ENCODE measurements at regions not wholly inside any gene's neighbourhood (a gene's known extent, or its start where the extent isn't known, plus 50 kb on each side); places are given as distances from the start of the nearest gene placed in this dataset.

DNA sequence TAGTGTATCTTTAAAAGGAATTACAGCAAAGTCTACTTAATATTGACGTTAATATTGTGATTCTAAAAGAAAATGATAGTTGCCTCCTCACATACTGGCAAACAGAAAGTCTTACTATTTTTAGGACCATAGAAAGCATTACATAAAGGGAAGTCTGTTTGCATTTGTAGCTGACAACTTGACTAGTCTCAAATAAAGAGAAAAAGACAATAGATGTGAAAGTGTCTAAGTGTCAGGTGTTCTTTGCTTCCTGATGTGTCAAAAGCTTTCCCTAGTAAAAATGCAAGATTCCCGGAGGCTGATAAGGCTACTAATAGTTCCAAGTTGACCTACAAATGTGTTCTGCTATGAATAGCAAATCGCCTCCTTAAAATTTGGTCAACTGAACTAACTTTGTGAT is 259.7 kb downstream of the CDH10 start:
- Histone ChIP-seq H3K4me3 (ENCODE audit: low read depth, low read length) (no peak overlapping the region), H3K4me1 (ENCODE audit: control insufficient read depth, insufficient read depth, low read length) (peaks cover 5% of the 10 kb centered on the region), H3K36me3 (ENCODE audit: control insufficient read depth, insufficient read depth, low read length) (no peaks in the 10 kb centered on the region)

DNA sequence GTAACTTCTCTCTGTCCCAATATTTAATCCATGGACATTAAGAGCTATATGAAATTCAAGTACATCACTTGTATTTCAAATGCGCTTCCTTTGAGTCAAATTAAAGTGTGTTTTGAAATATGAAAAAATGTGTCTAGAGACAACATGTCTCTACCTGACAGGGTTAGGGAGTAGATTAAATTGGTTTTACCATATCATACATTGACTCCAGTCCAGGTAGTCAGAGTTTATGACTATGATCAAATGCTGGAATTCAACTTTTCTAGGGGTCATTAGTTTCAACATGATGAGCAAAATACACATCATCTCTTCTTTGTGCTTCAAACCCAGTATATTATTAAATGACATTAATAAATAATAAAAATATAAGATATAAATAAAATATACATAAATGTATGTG is 259.2 kb downstream of the CDH10 start:
- no peaks in the 10 kb centered on the region for H3K27me3 ChIP-seq (ENCODE audit: control insufficient read depth, insufficient read depth, low read length)
- H3K9ac ChIP-seq (ENCODE audit: low read depth, low read length), result no peak overlapping the region
- H3K4me3 ChIP-seq (ENCODE audit: low read depth, low read length), result no peak overlapping the region
- peaks cover 5% of the 10 kb centered on the region for H3K4me1 ChIP-seq (ENCODE audit: control insufficient read depth, insufficient read depth, low read length)
- H3K9me3 ChIP-seq (ENCODE audit: control insufficient read depth, insufficient read depth, low read length), result no peaks in the 10 kb centered on the region
- no peaks in the 10 kb centered on the region for H3K36me3 ChIP-seq (ENCODE audit: control insufficient read depth, insufficient read depth, low read length)

More for the DNA sequence above, 259.7 kb downstream of the CDH10 start:
- Histone ChIP-seq H3K9ac (ENCODE audit: low read depth, low read length) (no peak overlapping the region), H3K9me3 (ENCODE audit: control insufficient read depth, insufficient read depth, low read length) (no peaks in the 10 kb centered on the region), H3K27me3 (ENCODE audit: control insufficient read depth, insufficient read depth, low read length) (no peaks in the 10 kb centered on the region)

DNA sequence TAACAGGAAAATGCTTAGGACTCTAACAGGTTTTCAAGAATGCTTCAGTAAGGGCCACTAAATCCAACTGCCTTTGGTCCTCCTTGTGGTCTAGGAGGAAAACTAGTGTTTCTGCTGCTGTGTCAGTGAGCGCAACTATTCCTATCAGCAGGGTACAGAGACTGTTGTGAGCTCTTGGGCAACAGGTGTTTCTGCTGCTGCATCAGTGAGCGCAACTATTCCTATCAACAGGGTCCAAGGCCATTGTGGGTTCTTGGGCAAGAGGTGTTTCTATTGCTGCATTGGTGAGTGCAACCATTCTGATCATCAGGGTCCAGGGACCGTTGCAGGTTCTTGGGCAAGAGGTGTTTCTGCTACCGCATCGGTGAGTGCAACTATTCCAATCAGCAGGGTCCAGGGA is 256.3 kb downstream of the CDH10 start:
- no peak overlapping the region for H3K9ac ChIP-seq (ENCODE audit: low read depth, low read length)
- no peaks in the 10 kb centered on the region for H3K4me1 ChIP-seq (ENCODE audit: control insufficient read depth, insufficient read depth, low read length)
- H3K36me3 ChIP-seq (ENCODE audit: control insufficient read depth, insufficient read depth, low read length), result no peaks in the 10 kb centered on the region
- no peaks in the 10 kb centered on the region for H3K27me3 ChIP-seq (ENCODE audit: control insufficient read depth, insufficient read depth, low read length)
- no peak overlapping the region for H3K4me3 ChIP-seq (ENCODE audit: low read depth, low read length)
- no peaks in the 10 kb centered on the region for H3K9me3 ChIP-seq (ENCODE audit: control insufficient read depth, insufficient read depth, low read length)

DNA sequence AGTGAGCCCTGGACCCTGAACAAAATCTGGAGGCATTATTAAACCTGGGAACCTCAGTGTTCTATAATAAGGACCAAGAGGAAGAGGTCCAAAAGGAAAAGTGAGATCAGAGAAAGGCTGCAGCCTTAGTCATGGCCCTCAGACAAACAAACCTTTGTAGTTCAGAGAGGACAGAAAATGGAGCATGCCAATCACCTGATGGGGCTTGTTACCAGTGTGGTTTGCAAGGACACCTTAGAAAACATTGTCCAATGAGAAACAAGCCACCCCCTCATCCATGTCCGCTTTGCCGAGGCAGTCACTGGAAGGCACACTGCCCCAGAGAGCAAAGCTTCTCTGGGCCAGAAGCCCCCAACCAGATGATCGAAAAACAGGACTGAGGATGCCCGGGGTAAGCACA is 254.8 kb downstream of the CDH10 start:
- Histone ChIP-seq H3K4me3 (ENCODE audit: low read depth, low read length) (no peak overlapping the region), H3K4me1 (ENCODE audit: control insufficient read depth, insufficient read depth, low read length) (no peaks in the 10 kb centered on the region), H3K36me3 (ENCODE audit: control insufficient read depth, insufficient read depth, low read length) (no peaks in the 10 kb centered on the region), H3K9me3 (ENCODE audit: control insufficient read depth, insufficient read depth, low read length) (no peaks in the 10 kb centered on the region), H3K9ac (ENCODE audit: low read depth, low read length) (no peak overlapping the region), H3K27me3 (ENCODE audit: control insufficient read depth, insufficient read depth, low read length) (no peaks in the 10 kb centered on the region)

DNA sequence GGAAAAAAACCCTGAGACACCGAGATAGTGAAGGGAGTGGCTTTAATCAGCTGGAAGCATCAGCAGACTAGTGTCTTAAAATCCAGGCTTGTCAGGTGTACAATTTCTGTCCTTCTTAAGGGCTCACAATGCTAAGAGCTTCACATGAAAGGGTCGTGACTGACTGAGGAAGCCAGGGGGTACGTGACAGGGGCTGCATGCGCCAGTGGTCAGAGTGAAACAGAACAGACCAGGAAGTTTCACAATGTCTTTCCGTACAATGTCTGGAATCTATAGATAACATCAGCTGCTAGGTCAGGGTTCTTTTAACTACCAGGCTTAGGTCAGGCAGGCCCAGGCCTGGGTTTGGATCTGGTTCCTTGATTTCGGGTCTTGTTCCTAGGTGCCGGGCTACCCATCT is 253.0 kb downstream of the CDH10 start:
- Histone ChIP-seq H3K4me1 (ENCODE audit: control insufficient read depth, insufficient read depth, low read length) (no peaks in the 10 kb centered on the region), H3K9me3 (ENCODE audit: control insufficient read depth, insufficient read depth, low read length) (no peaks in the 10 kb centered on the region), H3K27me3 (ENCODE audit: control insufficient read depth, insufficient read depth, low read length) (no peaks in the 10 kb centered on the region), H3K9ac (ENCODE audit: low read depth, low read length) (no peak overlapping the region), H3K4me3 (ENCODE audit: low read depth, low read length) (no peak overlapping the region), H3K36me3 (ENCODE audit: control insufficient read depth, insufficient read depth, low read length) (no peaks in the 10 kb centered on the region)

DNA sequence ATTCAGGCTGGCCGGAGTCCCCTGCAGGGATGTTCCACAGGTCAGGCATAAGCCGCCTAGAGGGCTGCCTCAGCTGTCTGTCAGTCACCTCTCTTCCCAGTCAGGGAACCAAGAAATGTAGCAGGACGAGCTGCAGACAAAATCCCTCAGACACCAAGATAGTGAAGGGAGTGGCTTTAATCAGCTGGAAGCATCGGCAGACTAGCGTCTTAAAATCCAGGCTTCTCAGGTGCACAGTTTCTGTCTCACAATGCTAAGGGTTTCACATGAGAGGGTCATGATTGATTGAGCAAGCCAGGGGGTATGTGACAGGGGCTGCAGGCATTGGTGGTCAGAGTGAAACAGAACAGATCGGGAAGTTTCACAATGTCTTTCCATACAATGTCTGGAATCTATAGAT is 247.2 kb downstream of the CDH10 start:
- no peaks in the 10 kb centered on the region for H3K27me3 ChIP-seq (ENCODE audit: control insufficient read depth, insufficient read depth, low read length)
- no peaks in the 10 kb centered on the region for H3K9me3 ChIP-seq (ENCODE audit: control insufficient read depth, insufficient read depth, low read length)
- H3K36me3 ChIP-seq (ENCODE audit: control insufficient read depth, insufficient read depth, low read length), result no peaks in the 10 kb centered on the region
- no peak overlapping the region for H3K9ac ChIP-seq (ENCODE audit: low read depth, low read length)
- H3K4me3 ChIP-seq (ENCODE audit: low read depth, low read length), result no peak overlapping the region
- H3K4me1 ChIP-seq (ENCODE audit: control insufficient read depth, insufficient read depth, low read length), result no peaks in the 10 kb centered on the region

DNA sequence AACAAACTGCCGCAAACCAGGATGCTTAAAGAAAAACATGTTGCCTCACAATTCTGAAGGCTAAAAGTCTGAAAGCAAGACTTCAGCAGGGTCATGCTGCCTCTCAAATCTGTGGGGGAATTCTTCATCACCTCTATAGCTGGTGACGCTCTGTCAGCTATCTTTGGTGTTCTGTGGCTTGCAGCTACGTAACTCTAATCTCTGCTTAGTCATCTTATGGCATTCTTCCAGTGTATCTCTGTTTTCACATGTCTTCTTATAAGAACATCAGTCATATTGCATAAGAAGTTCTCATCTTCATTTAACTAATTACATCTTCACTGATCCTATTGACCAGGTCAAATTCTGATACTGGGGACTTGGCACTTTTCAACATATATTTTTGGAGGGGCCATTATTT is 243.0 kb downstream of the CDH10 start:
- Histone ChIP-seq H3K4me1 (ENCODE audit: control insufficient read depth, insufficient read depth, low read length) (no peaks in the 10 kb centered on the region), H3K27me3 (ENCODE audit: control insufficient read depth, insufficient read depth, low read length) (no peaks in the 10 kb centered on the region), H3K4me3 (ENCODE audit: low read depth, low read length) (no peak overlapping the region), H3K9me3 (ENCODE audit: control insufficient read depth, insufficient read depth, low read length) (no peaks in the 10 kb centered on the region), H3K36me3 (ENCODE audit: control insufficient read depth, insufficient read depth, low read length) (no peaks in the 10 kb centered on the region), H3K9ac (ENCODE audit: low read depth, low read length) (no peak overlapping the region)

DNA sequence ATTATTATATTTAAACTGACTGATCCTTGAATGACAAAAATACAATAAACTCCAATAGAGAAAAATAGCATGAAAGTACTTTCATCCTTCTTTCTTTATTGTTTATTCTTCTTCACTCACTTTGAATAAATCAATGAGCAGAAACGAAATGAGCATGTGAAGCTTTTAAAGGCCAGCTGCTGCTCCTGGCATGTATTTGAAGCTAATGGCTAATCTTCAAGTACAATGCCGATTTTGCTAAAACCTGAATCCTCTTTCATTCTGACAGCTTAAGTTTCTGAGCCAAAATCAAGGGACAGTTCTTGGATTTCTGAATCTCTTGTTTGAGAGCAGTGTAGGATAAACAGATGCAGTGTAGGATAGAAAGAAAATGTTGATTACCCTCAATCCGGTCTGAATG is 237.3 kb downstream of the CDH10 start:
- Histone ChIP-seq H3K9ac (ENCODE audit: low read depth, low read length) (no peak overlapping the region), H3K36me3 (ENCODE audit: control insufficient read depth, insufficient read depth, low read length) (no peaks in the 10 kb centered on the region), H3K4me3 (ENCODE audit: low read depth, low read length) (no peak overlapping the region), H3K9me3 (ENCODE audit: control insufficient read depth, insufficient read depth, low read length) (no peaks in the 10 kb centered on the region), H3K4me1 (ENCODE audit: control insufficient read depth, insufficient read depth, low read length) (no peaks in the 10 kb centered on the region), H3K27me3 (ENCODE audit: control insufficient read depth, insufficient read depth, low read length) (no peaks in the 10 kb centered on the region)

DNA sequence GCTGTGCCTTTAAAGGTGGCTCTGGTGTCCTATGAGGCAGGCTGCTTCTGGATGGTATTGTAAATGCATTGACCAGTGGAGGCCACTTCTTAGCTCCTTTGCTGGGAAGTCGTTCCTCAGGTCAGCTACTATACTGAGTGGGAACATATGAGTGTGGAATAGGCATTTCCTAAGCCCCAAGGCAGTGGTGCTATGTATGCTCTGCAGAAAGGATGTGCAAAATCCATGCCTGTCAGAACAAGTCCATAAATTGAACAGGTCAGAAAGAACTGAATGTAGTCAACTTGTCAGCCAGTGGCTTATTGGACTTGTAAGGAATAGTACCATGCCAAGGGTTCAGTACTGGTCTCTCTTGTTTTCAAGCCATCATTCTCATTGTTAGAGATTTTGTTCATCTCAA is 216.4 kb downstream of the CDH10 start:
- no peak overlapping the region for H3K4me3 ChIP-seq (ENCODE audit: low read depth, low read length)
- H3K9ac ChIP-seq (ENCODE audit: low read depth, low read length), result no peak overlapping the region
- H3K4me1 ChIP-seq (ENCODE audit: control insufficient read depth, insufficient read depth, low read length), result no peaks in the 10 kb centered on the region
- H3K36me3 ChIP-seq (ENCODE audit: control insufficient read depth, insufficient read depth, low read length), result no peaks in the 10 kb centered on the region
- no peaks in the 10 kb centered on the region for H3K9me3 ChIP-seq (ENCODE audit: control insufficient read depth, insufficient read depth, low read length)
- H3K27me3 ChIP-seq (ENCODE audit: control insufficient read depth, insufficient read depth, low read length), result no peaks in the 10 kb centered on the region

DNA sequence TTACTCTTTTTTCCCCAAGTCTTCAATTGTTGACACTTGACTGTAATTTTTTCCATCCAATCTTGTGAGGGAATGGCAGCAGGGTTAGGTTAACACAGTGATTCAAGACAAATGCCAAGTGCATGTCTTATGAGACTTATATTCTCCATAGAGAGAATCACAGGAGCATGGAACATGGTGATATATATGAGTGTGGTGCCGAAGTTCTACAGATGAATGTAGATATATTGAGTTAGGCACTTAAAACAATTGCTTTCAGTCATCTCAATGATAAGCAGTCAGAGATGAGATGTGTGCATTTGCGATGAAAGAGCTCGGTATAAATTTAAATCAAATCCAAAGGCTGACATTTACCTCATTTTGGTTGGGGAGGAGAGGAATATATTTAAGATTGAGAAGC is 211.2 kb downstream of the CDH10 start:
- no peak overlapping the region for H3K4me3 ChIP-seq (ENCODE audit: low read depth, low read length)
- no peaks in the 10 kb centered on the region for H3K4me1 ChIP-seq (ENCODE audit: control insufficient read depth, insufficient read depth, low read length)
- H3K27me3 ChIP-seq (ENCODE audit: control insufficient read depth, insufficient read depth, low read length), result no peaks in the 10 kb centered on the region
- no peaks in the 10 kb centered on the region for H3K36me3 ChIP-seq (ENCODE audit: control insufficient read depth, insufficient read depth, low read length)
- no peak overlapping the region for H3K9ac ChIP-seq (ENCODE audit: low read depth, low read length)
- H3K9me3 ChIP-seq (ENCODE audit: control insufficient read depth, insufficient read depth, low read length), result no peaks in the 10 kb centered on the region
